Panc1 (cell line): ENCODE measurements at regions not wholly inside any gene's neighbourhood (a gene's known extent, or its start where the extent isn't known, plus 50 kb on each side); places are given as distances from the start of the nearest gene placed in this dataset.

Experiments used
- CTCF ChIP-seq: fragments of 450-650 bp; IDR thresholded peaks from 2 replicates; pipeline ENCODE4 v1.5.1; 2017; ENCODE audit warnings: mild to moderate bottlenecking
- POLR2AphosphoS5 ChIP-seq: IDR thresholded peaks from 2 replicates; pipeline ENCODE4 v1.6.1; 2012; ENCODE audit warnings: mild to moderate bottlenecking, low read depth, low read length, moderate library complexity
- REST ChIP-seq, 2 experiments: IDR thresholded peaks; 2 replicates each; pipeline ENCODE4 v1.6.1; 2011 to 2012; ENCODE audit warnings: low read depth in 2 of 2, control low read depth in 1 of 2, low read length in 1 of 2, mild to moderate bottlenecking in 1 of 2, moderate library complexity in 1 of 2; ENCODE audit not compliant: insufficient read depth in 1 of 2
- SIN3A ChIP-seq: IDR thresholded peaks from 2 replicates; pipeline ENCODE4 v1.6.1; 2012; ENCODE audit warnings: low read depth, mild to moderate bottlenecking, low read length, moderate library complexity, borderline replicate concordance; ENCODE audit not compliant: insufficient read depth
- TCF7L2 ChIP-seq: IDR thresholded peaks from 2 replicates; pipeline ENCODE4 v1.6.1; 2011; ENCODE audit warnings: mild to moderate bottlenecking, low read depth, low read length, inconsistent platforms

GRCh38 chr2:7436096-7436906 is 519.1 kb downstream of the RNF144A start:
- no peak for TF ChIP-seq CTCF
- TF ChIP-seq POLR2AphosphoS5: no peak
- no peak for TF ChIP-seq SIN3A
- no peak for TF ChIP-seq REST (IDR thresholded peaks at IDR 0.05; ENCODE audit: insufficient read depth in 1 of 2, low read depth in 2 of 2, low read length in 1 of 2)
- no peak for TF ChIP-seq TCF7L2
